ENCODE measurements at regions not wholly inside any gene's neighbourhood (a gene's known extent, or its start where the extent isn't known, plus 50 kb on each side); places are given as distances from the start of the nearest gene placed in this dataset.
"Not testable (repeated sequence)": the region's sequence is repeated elsewhere in the genome, so short reads cannot be mapped to it uniquely, and the experiment has no call there.

DNA sequence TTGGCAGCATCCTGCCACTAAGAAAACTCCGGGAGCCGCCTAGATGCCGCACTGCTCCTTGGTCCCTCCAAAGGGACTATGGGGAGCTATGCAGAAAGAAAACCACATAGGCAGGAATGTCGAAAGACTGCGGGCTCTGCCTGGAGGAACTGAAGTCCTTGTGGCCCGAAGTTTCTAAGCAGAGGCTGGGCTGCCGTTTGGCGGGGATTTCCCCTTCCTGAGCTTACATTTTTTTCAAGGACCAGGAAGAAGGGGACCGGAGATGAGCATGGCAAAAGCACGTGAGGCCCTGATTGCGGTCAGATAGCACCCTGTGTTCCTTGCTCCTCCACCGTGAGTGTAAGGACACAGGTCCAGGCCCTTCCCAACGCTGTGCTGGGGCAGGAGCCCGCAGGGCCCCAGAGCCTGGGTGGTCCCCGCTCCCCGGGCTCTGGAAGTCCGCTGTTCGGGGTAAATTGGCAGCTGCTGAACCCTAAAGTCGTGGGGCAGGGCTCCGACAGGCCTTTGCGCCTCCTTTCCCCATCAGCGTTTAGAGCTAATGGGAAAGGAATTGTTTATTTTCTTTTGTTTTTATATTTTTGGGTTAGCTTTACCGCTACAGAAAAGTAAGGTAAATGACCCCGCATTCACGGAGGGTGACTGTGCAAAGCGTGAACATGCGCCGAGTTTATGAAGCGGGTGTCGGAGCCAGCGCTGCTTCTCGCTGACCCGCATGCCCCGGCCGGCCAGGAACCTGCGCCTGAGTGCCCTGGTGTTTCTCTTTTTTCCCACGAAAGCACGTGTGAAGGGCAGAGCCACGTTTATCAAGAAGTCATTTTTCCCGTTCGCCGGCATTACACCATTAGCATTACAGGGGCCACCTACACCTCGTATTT is 356.5 kb upstream of the ZNF32 start:
- POLR2A ChIA-PET: no interaction called here
- Histone ChIP-seq H3K4me3 (ENCODE audit: low read depth, low read length) (no peak overlapping the region), H3K27me3 (ENCODE audit: control insufficient read depth, insufficient read depth, low read length) (peaks cover under 1% of the 10 kb centered on the region), H3K9me3 (ENCODE audit: control insufficient read depth, insufficient read depth, low read length) (peaks cover 10% of the 10 kb centered on the region; the same call in 1 of the 2 replicates), H3K27ac (ENCODE audit: low read depth, low read length) (no peak overlapping the region)
- no peak for TF ChIP-seq CTCF (IDR thresholded peaks at IDR 0.05; ENCODE audit: low read depth, low read length)
- CTCF ChIA-PET: no interaction called here
- DNase-seq (ENCODE audit: low read depth, low spot score): no peak

DNA sequence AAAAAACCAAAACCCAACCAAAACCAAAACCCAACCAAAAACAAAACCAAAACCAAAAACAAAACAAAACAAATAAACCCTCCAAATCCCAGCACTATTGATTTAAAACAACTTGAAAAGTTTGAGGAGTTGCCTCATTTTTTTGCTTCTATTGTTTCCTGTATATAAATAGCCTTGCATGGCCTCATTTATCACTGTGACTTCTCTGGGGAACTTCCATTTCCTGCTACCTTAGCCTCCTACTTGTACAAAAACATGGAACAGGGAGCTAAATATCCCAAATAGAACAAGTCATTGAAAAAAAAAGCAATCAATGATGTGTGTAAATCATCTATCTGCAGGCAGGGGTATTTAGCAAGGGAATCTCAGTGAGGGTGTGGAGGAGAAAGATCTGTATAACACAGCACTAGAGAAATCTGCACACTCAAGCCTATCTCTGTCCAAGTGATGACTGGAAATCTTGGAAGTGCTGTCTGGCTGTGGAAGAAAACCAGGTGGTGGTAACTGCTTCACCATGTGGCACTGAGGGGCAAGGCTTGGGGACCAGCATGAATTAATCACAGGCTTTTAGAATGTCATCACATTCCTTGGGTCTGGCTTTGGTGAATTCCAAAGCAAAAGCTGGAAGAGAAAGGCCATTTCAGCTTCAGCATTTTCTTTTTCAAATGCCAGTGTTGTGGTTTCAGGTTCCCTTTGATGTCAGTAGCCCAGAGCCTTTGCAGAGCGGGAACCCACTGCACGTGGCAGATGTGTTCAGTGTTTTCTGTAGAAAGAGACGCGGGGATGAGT is 349.5 kb upstream of the ZNF32 start:
- Histone ChIP-seq H3K27me3 (ENCODE audit: control insufficient read depth, insufficient read depth, low read length) (peaks cover 2% of the 10 kb centered on the region), H3K4me3 (ENCODE audit: low read depth, low read length) (no peak overlapping the region), H3K9me3 (ENCODE audit: control insufficient read depth, insufficient read depth, low read length) (no peaks in the 10 kb centered on the region), H3K27ac (ENCODE audit: low read depth, low read length) (no peak overlapping the region)
- no peak for TF ChIP-seq CTCF (IDR thresholded peaks at IDR 0.05; ENCODE audit: low read depth, low read length)
- ChIA-PET CTCF (no interaction called here), POLR2A (no interaction called here)
- no peak for DNase-seq (ENCODE audit: low read depth, low spot score)

DNA sequence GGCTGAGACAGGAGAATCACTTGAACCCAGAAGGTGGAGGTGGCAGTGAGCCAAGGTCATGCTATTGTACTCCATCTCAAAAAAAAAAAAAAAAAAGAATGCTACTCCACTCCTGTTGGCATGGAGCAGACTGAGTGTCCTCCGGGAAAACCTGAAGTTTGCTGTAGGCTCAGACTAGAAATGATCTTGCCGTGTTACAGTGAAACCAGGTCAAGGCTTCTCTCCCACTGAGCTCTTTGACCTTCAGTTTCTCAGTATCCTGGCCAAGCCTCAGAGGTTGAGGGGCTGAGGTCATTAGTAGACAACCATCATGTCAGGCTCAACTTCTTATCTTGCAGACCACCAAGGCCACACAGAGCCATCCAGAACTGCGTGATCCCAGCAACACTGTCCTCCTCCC is 348.6 kb upstream of the ZNF32 start:
- TF ChIP-seq CTCF (IDR thresholded peaks at IDR 0.05; ENCODE audit: low read depth, low read length): no peak
- ChIA-PET CTCF (no interaction called here), POLR2A (no interaction called here)
- no peak overlapping the region for H3K4me3 ChIP-seq (ENCODE audit: low read depth, low read length)
- no peak overlapping the region for H3K27ac ChIP-seq (ENCODE audit: low read depth, low read length)
- peaks cover 4% of the 10 kb centered on the region for H3K9me3 ChIP-seq (ENCODE audit: control insufficient read depth, insufficient read depth, low read length)
- DNase-seq (ENCODE audit: low read depth, low spot score): no peak
- peaks cover 2% of the 10 kb centered on the region for H3K27me3 ChIP-seq (ENCODE audit: control insufficient read depth, insufficient read depth, low read length)

DNA sequence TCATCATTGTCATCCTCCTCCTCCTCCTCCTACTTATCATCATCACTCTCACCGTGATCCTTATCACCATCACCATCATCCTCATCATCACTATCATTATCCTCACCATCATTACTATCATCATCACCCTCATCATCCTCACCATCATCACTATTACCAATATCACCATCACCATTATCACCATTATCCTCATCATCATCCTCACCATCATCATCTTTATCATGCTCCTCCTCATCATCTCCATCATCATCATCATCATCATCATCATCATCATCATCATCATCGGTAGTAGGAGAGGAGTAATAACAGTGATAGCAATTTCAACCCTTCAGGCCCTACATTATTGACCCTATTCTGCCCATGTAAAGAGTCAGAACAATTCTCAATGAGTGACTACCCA is 345.9 kb upstream of the ZNF32 start:
- no peak for DNase-seq (ENCODE audit: low read depth, low spot score)
- no peak for TF ChIP-seq CTCF (IDR thresholded peaks at IDR 0.05; ENCODE audit: low read depth, low read length)
- no peak overlapping the region for H3K27ac ChIP-seq (ENCODE audit: low read depth, low read length)
- POLR2A ChIA-PET: no interaction called here
- no peak overlapping the region for H3K4me3 ChIP-seq (ENCODE audit: low read depth, low read length)
- H3K9me3 ChIP-seq (ENCODE audit: control insufficient read depth, insufficient read depth, low read length): peaks cover 4% of the 10 kb centered on the region
- H3K27me3 ChIP-seq (ENCODE audit: control insufficient read depth, insufficient read depth, low read length): no peaks in the 10 kb centered on the region
- CTCF ChIA-PET: no interaction called here

GRCh38 chr10:43992816-43993215 is 344.1 kb upstream of the ZNF32 start:
- H3K9me3 ChIP-seq (ENCODE audit: control insufficient read depth, insufficient read depth, low read length); CTCF ChIA-PET; H3K4me3 ChIP-seq (ENCODE audit: low read depth, low read length); POLR2A ChIA-PET; DNase-seq (ENCODE audit: low read depth, low spot score); H3K27ac ChIP-seq (ENCODE audit: low read depth, low read length); H3K27me3 ChIP-seq (ENCODE audit: control insufficient read depth, insufficient read depth, low read length): not testable (repeated sequence)
